ENCODE measurements at regions not wholly inside any gene's neighbourhood (a gene's known extent, or its start where the extent isn't known, plus 50 kb on each side); places are given as distances from the start of the nearest gene placed in this dataset.

GRCh38 chr14:55749201-55749812, 169.3 kb downstream of the KTN1 start:
- DNase-seq (peak in 2 of 3 donors; percentile 21 to 49), ATAC-seq (peak; percentile 69 to 95 (median 88))
- intact Hi-C loops (cut with DNase I), result no loop called here

GRCh38 chr14:55749946-55750345, 169.9 kb downstream of the KTN1 start:
- H3K36me3 ChIP-seq, result no peaks in the 10 kb centered on the region
- H3K4me1 ChIP-seq, result peaks cover 0 to 12% (median 0%) of the 10 kb centered on the region in 4 donors
- no peak for ATAC-seq
- H3K4me3 ChIP-seq, result no peak overlapping the region
- WGBS (ENCODE audit: insufficient coverage, low coverage, low lambda C conversion rate, missing lambda C conversion rate), result 89% methylated on average over 4 of the region's 8 CpGs
- H3K27ac ChIP-seq, result no peak overlapping the region
- H3K27me3 ChIP-seq, result no peaks in the 10 kb centered on the region
- intact Hi-C loops (cut with DNase I), result no loop called here
- TF ChIP-seq CTCF (IDR thresholded peaks at IDR 0.05) (no peak), POLR2A (IDR thresholded peaks at IDR 0.05) (no peak)
- no peaks in the 10 kb centered on the region for H3K9me3 ChIP-seq
- no peak for DNase-seq

More at GRCh38 chr14:55749201-55749812, 169.3 kb downstream of the KTN1 start:
- no peak for TF ChIP-seq CTCF (IDR thresholded peaks at IDR 0.05)
- TF ChIP-seq POLR2A (IDR thresholded peaks at IDR 0.05), result no peak
- H3K4me1 ChIP-seq, result peaks cover 0 to 12% (median 0%) of the 10 kb centered on the region in 4 donors
- H3K4me3 ChIP-seq, result no peak overlapping the region
- H3K27ac ChIP-seq, result no peak overlapping the region
- 43% methylated on average over 1 of the region's 1 CpG for WGBS (ENCODE audit: insufficient coverage, low coverage, low lambda C conversion rate, missing lambda C conversion rate)
- H3K36me3 ChIP-seq, result no peaks in the 10 kb centered on the region
- no peaks in the 10 kb centered on the region for H3K27me3 ChIP-seq
- H3K9me3 ChIP-seq, result no peaks in the 10 kb centered on the region

- WGBS (ENCODE audit: insufficient coverage, low coverage, low lambda C conversion rate, missing lambda C conversion rate), result 55% methylated on average over 5 of the region's 7 CpGs
- Histone ChIP-seq H3K4me3 (no peak overlapping the region), H3K9me3 (no peaks in the 10 kb centered on the region), H3K27me3 (no peaks in the 10 kb centered on the region), H3K36me3 (no peaks in the 10 kb centered on the region), H3K27ac (no peak overlapping the region), H3K4me1 (peaks cover 0 to 12% (median 0%) of the 10 kb centered on the region in 4 donors)
- no peak for ATAC-seq
- intact Hi-C loops (cut with DNase I), result no loop called here
- TF ChIP-seq CTCF (IDR thresholded peaks at IDR 0.05), result no peak
- no peak for TF ChIP-seq POLR2A (IDR thresholded peaks at IDR 0.05)
- DNase-seq, result no peak
Observed at GRCh38 chr14:55752580-55753390, 172.8 kb downstream of the KTN1 start.

GRCh38 chr14:55754471-55754870, 174.5 kb downstream of the KTN1 start:
- H3K36me3 ChIP-seq, result no peaks in the 10 kb centered on the region
- H3K27me3 ChIP-seq, result no peaks in the 10 kb centered on the region
- no peak overlapping the region for H3K27ac ChIP-seq
- WGBS (ENCODE audit: insufficient coverage, low coverage, low lambda C conversion rate, missing lambda C conversion rate), result 100% methylated on average over 2 of the region's 2 CpGs
- intact Hi-C loops (cut with DNase I), result no loop called here
- H3K4me3 ChIP-seq, result no peak overlapping the region
- ATAC-seq, result no peak
- no peaks in the 10 kb centered on the region for H3K9me3 ChIP-seq
- H3K4me1 ChIP-seq, result peaks cover 0 to 4% (median 0%) of the 10 kb centered on the region in 4 donors
- no peak for DNase-seq
- no peak for TF ChIP-seq CTCF (IDR thresholded peaks at IDR 0.05)
- TF ChIP-seq POLR2A (IDR thresholded peaks at IDR 0.05), result no peak
